Sciatic nerve (tissue), 2 donors: ENCODE measurements at regions not wholly inside any gene's neighbourhood (a gene's known extent, or its start where the extent isn't known, plus 50 kb on each side); places are given as distances from the start of the nearest gene placed in this dataset.

Experiments
- ATAC-seq: fragments of 200-7000 bp; cut with Tn5 transposase; one replicate; pipeline ENCODE4 v1.9.1; 2020; ENCODE audit warnings: mild to moderate bottlenecking, moderate library complexity
- DNase-seq: peaks from one replicate; pipeline ENCODE4 v3.0.0-alpha.2; 2020; ENCODE audit warnings: low spot score
- intact Hi-C: fragments of 100-400 bp; cut with DNase I; formaldehyde crosslinking; loops from one replicate; pipeline ENCODE4 v1.14.2; 2022
- donor health status: DM: no; HTN: no; CAD: no.
- donor health status: DM: no; HTN: no; CAD: no.

GRCh38 chr6:119891644-119892043 is 542.1 kb upstream of the MAN1A1 start:
- intact Hi-C loops = no loop called here
- DNase-seq = no peak
- no peak for ATAC-seq

- DNase-seq = no peak
- intact Hi-C loops = no loop called here
- no peak for ATAC-seq
Observed at GRCh38 chr6:119891206-119891605, 541.6 kb upstream of the MAN1A1 start.

- intact Hi-C loops = no loop called here
- no peak for ATAC-seq
- no peak for DNase-seq
Observed at GRCh38 chr6:119890470-119890869, 540.9 kb upstream of the MAN1A1 start.

- ATAC-seq (no peak), DNase-seq (no peak)
- intact Hi-C loops = no loop called here
Observed at GRCh38 chr6:119887666-119888065, 538.1 kb upstream of the MAN1A1 start.

- DNase-seq = no peak
- intact Hi-C loops = no loop called here
- no peak for ATAC-seq
Observed at GRCh38 chr6:119881416-119881815, 531.9 kb upstream of the MAN1A1 start.

- DNase-seq (no peak), ATAC-seq (no peak)
- intact Hi-C loops = no loop called here
Observed at GRCh38 chr6:119880840-119881239, 531.3 kb upstream of the MAN1A1 start.

GRCh38 chr6:119879731-119880130 is 530.2 kb upstream of the MAN1A1 start:
- intact Hi-C loops = no loop called here
- ATAC-seq (no peak), DNase-seq (no peak)

GRCh38 chr6:119874381-119874780 is 524.8 kb upstream of the MAN1A1 start:
- intact Hi-C loops = no loop called here
- no peak for DNase-seq
- ATAC-seq = no peak

- no peak for DNase-seq
- no peak for ATAC-seq
Observed at GRCh38 chr6:119873107-119873506, 523.5 kb upstream of the MAN1A1 start.

GRCh38 chr6:119871520-119871919 is 522.0 kb upstream of the MAN1A1 start:
- intact Hi-C loops = no loop called here
- no peak for ATAC-seq

More at GRCh38 chr6:119873107-119873506, 523.5 kb upstream of the MAN1A1 start:
- intact Hi-C loops = no loop called here

GRCh38 chr6:119865466-119866350 is 516.1 kb upstream of the MAN1A1 start:
- DNase-seq (no peak), ATAC-seq (no peak)
- intact Hi-C loops = no loop called here

More at GRCh38 chr6:119871520-119871919, 522.0 kb upstream of the MAN1A1 start:
- no peak for DNase-seq

- DNase-seq (no peak), ATAC-seq (no peak)
- intact Hi-C loops = no loop called here
Observed at GRCh38 chr6:119862719-119863118, 513.2 kb upstream of the MAN1A1 start.

- ATAC-seq (no peak), DNase-seq (no peak)
- intact Hi-C loops = no loop called here
Observed at GRCh38 chr6:119858901-119859300, 509.3 kb upstream of the MAN1A1 start.

GRCh38 chr6:119856136-119856535 is 506.6 kb upstream of the MAN1A1 start:
- intact Hi-C loops = no loop called here
- DNase-seq (no peak), ATAC-seq (no peak)

- DNase-seq = no peak
- intact Hi-C loops = no loop called here
- no peak for ATAC-seq
Observed at GRCh38 chr6:119848696-119849095, 499.1 kb upstream of the MAN1A1 start.

GRCh38 chr6:119845161-119845560 is 495.6 kb upstream of the MAN1A1 start:
- intact Hi-C loops = no loop called here
- no peak for ATAC-seq
- no peak for DNase-seq

GRCh38 chr6:119844387-119844786 is 494.8 kb upstream of the MAN1A1 start:
- no peak for ATAC-seq
- DNase-seq = no peak
- intact Hi-C loops = no loop called here

GRCh38 chr6:119842191-119842590 is 492.6 kb upstream of the MAN1A1 start:
- intact Hi-C loops = no loop called here
- DNase-seq (no peak), ATAC-seq (no peak)

GRCh38 chr6:119838043-119838442 is 488.5 kb upstream of the MAN1A1 start:
- intact Hi-C loops = loop anchor here (5.0 kb wide), 1 partner anchor 634 kb away; no protein-coding TSS in a partner anchor
- DNase-seq (no peak), ATAC-seq (no peak)

GRCh38 chr6:119834418-119834817 is 484.9 kb upstream of the MAN1A1 start:
- ATAC-seq (no peak), DNase-seq (no peak)
- intact Hi-C loops = no loop called here

- ATAC-seq = no peak
- DNase-seq = no peak
- intact Hi-C loops = no loop called here
Observed at GRCh38 chr6:119832411-119832810, 482.9 kb upstream of the MAN1A1 start.
